Mesothelial cell of epicardium (in vitro differentiated cells): ENCODE measurements at regions not wholly inside any gene's neighbourhood (a gene's known extent, or its start where the extent isn't known, plus 50 kb on each side); places are given as distances from the start of the nearest gene placed in this dataset.

Source experiments
- DNase-seq, 2 experiments: peaks; one replicate each; pipeline ENCODE4 v3.0.0; 2021; ENCODE audit warnings: low spot score in 2 of 2; ENCODE audit not compliant: unreplicated experiment in 2 of 2
- H3K27ac Mint-ChIP-seq: 2 replicates; pipeline ENCODE4 v1.8.0; 2021; ENCODE audit warnings: mixed read lengths
- H3K27me3 Mint-ChIP-seq: 2 replicates; pipeline ENCODE4 v1.8.0; 2021; ENCODE audit warnings: low read depth, mixed read lengths
- H3K36me3 Mint-ChIP-seq: 2 replicates; pipeline ENCODE4 v1.8.0; 2021; ENCODE audit warnings: mixed read lengths
- H3K4me1 Mint-ChIP-seq: 2 replicates; pipeline ENCODE4 v1.8.0; 2021; ENCODE audit warnings: mixed read lengths
- H3K4me3 Mint-ChIP-seq: 2 replicates; pipeline ENCODE4 v1.8.0; 2021; ENCODE audit warnings: mild to moderate bottlenecking, moderate library complexity, mixed read lengths
- H3K9me3 Mint-ChIP-seq: 2 replicates; pipeline ENCODE4 v1.8.0; 2021; ENCODE audit warnings: mixed read lengths
- CTCF ChIP-seq: fragments of 200-600 bp; sonication (generic); IDR thresholded peaks from one replicate; pipeline ENCODE4 v1.5.0; 2021; ENCODE audit warnings: antibody characterized with exemption; ENCODE audit not compliant: unreplicated experiment

- no peaks in the 10 kb centered on the region for H3K27me3 Mint-ChIP-seq
- no peak overlapping the region for H3K27ac Mint-ChIP-seq
- no peak for DNase-seq
- peaks cover 7% of the 10 kb centered on the region for H3K36me3 Mint-ChIP-seq
- peaks cover 67% of the 10 kb centered on the region for H3K9me3 Mint-ChIP-seq
- no peak for TF ChIP-seq CTCF
- H3K4me1 Mint-ChIP-seq, result no peaks in the 10 kb centered on the region
- H3K4me3 Mint-ChIP-seq, result no peak overlapping the region
Measured at GRCh38 chr22:48018346-48018745, 1255.9 kb downstream of the TBC1D22A start.

- Mint-ChIP-seq H3K27ac (no peak overlapping the region), H3K27me3 (no peaks in the 10 kb centered on the region), H3K36me3 (peaks cover 7% of the 10 kb centered on the region), H3K4me3 (no peak overlapping the region), H3K9me3 (peaks cover 61% of the 10 kb centered on the region), H3K4me1 (no peaks in the 10 kb centered on the region)
- no peak for DNase-seq
- no peak for TF ChIP-seq CTCF
Measured at GRCh38 chr22:48015701-48016100, 1253.3 kb downstream of the TBC1D22A start.

GRCh38 chr22:48004936-48005335, 1242.5 kb downstream of the TBC1D22A start:
- no peaks in the 10 kb centered on the region for H3K36me3 Mint-ChIP-seq
- H3K4me1 Mint-ChIP-seq, result no peaks in the 10 kb centered on the region
- no peak overlapping the region for H3K4me3 Mint-ChIP-seq
- no peak for TF ChIP-seq CTCF
- no peak overlapping the region for H3K27ac Mint-ChIP-seq
- DNase-seq, result no peak
- peaks cover 34% of the 10 kb centered on the region for H3K9me3 Mint-ChIP-seq
- no peaks in the 10 kb centered on the region for H3K27me3 Mint-ChIP-seq

GRCh38 chr22:48004038-48004437, 1241.6 kb downstream of the TBC1D22A start:
- no peak overlapping the region for H3K27ac Mint-ChIP-seq

GRCh38 chr22:48001101-48001500, 1238.7 kb downstream of the TBC1D22A start:
- no peaks in the 10 kb centered on the region for H3K27me3 Mint-ChIP-seq
- no peak overlapping the region for H3K27ac Mint-ChIP-seq
- no peak for DNase-seq
- no peaks in the 10 kb centered on the region for H3K4me1 Mint-ChIP-seq
- no peak for TF ChIP-seq CTCF
- H3K4me3 Mint-ChIP-seq, result no peak overlapping the region
- peaks cover 22% of the 10 kb centered on the region for H3K9me3 Mint-ChIP-seq
- H3K36me3 Mint-ChIP-seq, result no peaks in the 10 kb centered on the region

More at GRCh38 chr22:48004038-48004437, 1241.6 kb downstream of the TBC1D22A start:
- Mint-ChIP-seq H3K4me3 (no peak overlapping the region), H3K36me3 (no peaks in the 10 kb centered on the region), H3K9me3 (peaks cover 32% of the 10 kb centered on the region), H3K27me3 (no peaks in the 10 kb centered on the region), H3K4me1 (no peaks in the 10 kb centered on the region)
- no peak for DNase-seq
- TF ChIP-seq CTCF, result no peak

GRCh38 chr22:47997612-47998011, 1235.2 kb downstream of the TBC1D22A start:
- H3K27me3 Mint-ChIP-seq, result no peaks in the 10 kb centered on the region
- DNase-seq, result no peak
- no peak overlapping the region for H3K4me3 Mint-ChIP-seq
- TF ChIP-seq CTCF, result no peak
- peaks cover 26% of the 10 kb centered on the region for H3K9me3 Mint-ChIP-seq
- no peak overlapping the region for H3K27ac Mint-ChIP-seq
- H3K4me1 Mint-ChIP-seq, result no peaks in the 10 kb centered on the region
- no peaks in the 10 kb centered on the region for H3K36me3 Mint-ChIP-seq
